Upper lobe of left lung (tissue), 6 donors: ENCODE measurements at regions not wholly inside any gene's neighbourhood (a gene's known extent, or its start where the extent isn't known, plus 50 kb on each side); places are given as distances from the start of the nearest gene placed in this dataset.

Experiments used
- ATAC-seq, 2 donors: fragments of 200-7000 bp; cut with Tn5 transposase; one replicate each; pipeline ENCODE4 v1.9.1; 2022; ENCODE audit warnings: mild to moderate bottlenecking in 2 of 2, moderate library complexity in 2 of 2; ENCODE audit not compliant: low FRiP score in 2 of 2
- DNase-seq, 2 donors: peaks; one replicate each; pipeline ENCODE4 v3.0.0-alpha.2; 2019 to 2020
- H3K27ac ChIP-seq, 4 donors: fragments of 200-600 bp; sonication (generic); one replicate each; pipeline ENCODE4 v1.5.1; 2016 to 2019
- H3K27me3 ChIP-seq, 4 donors: fragments of 200-600 bp; sonication (generic); one replicate each; pipeline ENCODE4 v1.5.1; 2017 to 2019
- H3K36me3 ChIP-seq, 4 donors: fragments of 200-600 bp; sonication (generic); one replicate each; pipeline ENCODE4 v1.5.1; 2016 to 2019
- H3K4me1 ChIP-seq, 4 donors: fragments of 200-600 bp; sonication (generic); one replicate each; pipeline ENCODE4 v1.5.1; 2018 to 2019
- H3K4me3 ChIP-seq, 4 donors: fragments of 200-600 bp; sonication (generic); one replicate each; pipeline ENCODE4 v1.5.1; 2017 to 2019; ENCODE audit warnings: mild to moderate bottlenecking in 2 of 4, moderate library complexity in 1 of 4
- H3K9me3 ChIP-seq, 4 donors: fragments of 200-600 bp; sonication (generic); one replicate each; pipeline ENCODE4 v1.5.1; 2018 to 2019
- EP300 ChIP-seq, 4 donors: sonication (generic); formaldehyde crosslinking; IDR thresholded peaks; one replicate each; pipeline ENCODE4 v1.5.1; 2017; ENCODE audit warnings: antibody characterized with exemption in 4 of 4, control low read depth in 2 of 4
- POLR2A ChIP-seq, 4 donors: fragments of 450-650 bp; IDR thresholded peaks; one replicate each; pipeline ENCODE4 v1.5.1; 2016 to 2017; ENCODE audit warnings: antibody characterized with exemption in 4 of 4, mild to moderate bottlenecking in 2 of 4
- POLR2AphosphoS5 ChIP-seq, 2 donors: sonication (generic); formaldehyde crosslinking; IDR thresholded peaks; one replicate each; pipeline ENCODE4 v1.5.1; 2017; ENCODE audit warnings: antibody characterized with exemption in 2 of 2
- WGBS, 2 donors: methylation state at CpG; one replicate each; pipeline ENCODE4 v1.1.5; 2017 to 2018; 5-methylcytosine and 5-hydroxymethylcytosine counted together
- TF ChIP-seq, protein P1 (sequence below), 6 experiments: fragments of 450-650 bp in 4 of 6; fragments of 200-600 bp in 2 of 6; sonication (generic) in 2 of 6; IDR thresholded peaks; one replicate each; pipeline ENCODE4 v1.5.1; 2016 to 2019; ENCODE audit warnings: antibody characterized with exemption in 6 of 6
- donor health status: DM: no; HTN: no; CAD: no; lungs with moderate emphysema.
- donor health status: DM: no; HTN: yes; CAD: no; lungs with severe emphysema.

DNA sequence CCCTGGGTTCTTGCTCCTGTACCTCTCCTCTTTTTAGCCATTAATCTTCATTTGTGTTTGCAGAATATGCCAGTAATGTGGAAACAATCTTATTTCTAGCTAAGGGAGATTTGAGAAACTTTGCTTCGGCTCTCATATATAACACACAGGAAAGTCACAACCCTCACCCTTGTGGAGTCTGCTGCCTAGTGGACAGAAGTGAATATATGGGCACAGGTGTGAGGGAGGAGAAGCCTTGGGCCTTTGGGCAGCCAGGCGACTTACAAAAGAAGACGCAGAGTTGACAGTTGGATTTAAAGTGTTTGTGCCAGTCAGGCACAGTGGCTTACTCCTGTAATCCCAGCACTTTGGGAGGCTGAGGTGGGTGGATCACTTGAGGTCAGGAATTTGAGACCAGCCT lies 181.8 kb upstream of the TBL1XR1 start:
- Histone ChIP-seq H3K36me3 (no peaks in the 10 kb centered on the region), H3K9me3 (peaks cover 0 to 8% (median 2%) of the 10 kb centered on the region in 4 donors), H3K4me3 (no peak overlapping the region), H3K4me1 (no peaks in the 10 kb centered on the region), H3K27me3 (no peaks in the 10 kb centered on the region), H3K27ac (no peak overlapping the region)
- ATAC-seq (no peak), DNase-seq (no peak)
- TF ChIP-seq, protein P1, sequence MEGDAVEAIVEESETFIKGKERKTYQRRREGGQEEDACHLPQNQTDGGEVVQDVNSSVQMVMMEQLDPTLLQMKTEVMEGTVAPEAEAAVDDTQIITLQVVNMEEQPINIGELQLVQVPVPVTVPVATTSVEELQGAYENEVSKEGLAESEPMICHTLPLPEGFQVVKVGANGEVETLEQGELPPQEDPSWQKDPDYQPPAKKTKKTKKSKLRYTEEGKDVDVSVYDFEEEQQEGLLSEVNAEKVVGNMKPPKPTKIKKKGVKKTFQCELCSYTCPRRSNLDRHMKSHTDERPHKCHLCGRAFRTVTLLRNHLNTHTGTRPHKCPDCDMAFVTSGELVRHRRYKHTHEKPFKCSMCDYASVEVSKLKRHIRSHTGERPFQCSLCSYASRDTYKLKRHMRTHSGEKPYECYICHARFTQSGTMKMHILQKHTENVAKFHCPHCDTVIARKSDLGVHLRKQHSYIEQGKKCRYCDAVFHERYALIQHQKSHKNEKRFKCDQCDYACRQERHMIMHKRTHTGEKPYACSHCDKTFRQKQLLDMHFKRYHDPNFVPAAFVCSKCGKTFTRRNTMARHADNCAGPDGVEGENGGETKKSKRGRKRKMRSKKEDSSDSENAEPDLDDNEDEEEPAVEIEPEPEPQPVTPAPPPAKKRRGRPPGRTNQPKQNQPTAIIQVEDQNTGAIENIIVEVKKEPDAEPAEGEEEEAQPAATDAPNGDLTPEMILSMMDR (IDR thresholded peaks at IDR 0.05) = no peak
- TF ChIP-seq EP300 (IDR thresholded peaks at IDR 0.05) = no peak
- no peak for TF ChIP-seq POLR2A (IDR thresholded peaks at IDR 0.05)
- no peak for TF ChIP-seq POLR2AphosphoS5 (IDR thresholded peaks at IDR 0.05)
- 82 to 92% methylated on average over 3 of the region's 3 CpGs for WGBS, 2 donors

- Histone ChIP-seq H3K9me3 (peaks cover 0 to 8% (median 2%) of the 10 kb centered on the region in 4 donors), H3K4me3 (no peak overlapping the region), H3K36me3 (no peaks in the 10 kb centered on the region), H3K27me3 (no peaks in the 10 kb centered on the region), H3K4me1 (no peaks in the 10 kb centered on the region), H3K27ac (no peak overlapping the region)
- ATAC-seq = no peak
- DNase-seq = no peak
- TF ChIP-seq, protein P1 (IDR thresholded peaks at IDR 0.05) = no peak
- TF ChIP-seq POLR2AphosphoS5 (IDR thresholded peaks at IDR 0.05) (no peak), POLR2A (IDR thresholded peaks at IDR 0.05) (no peak), EP300 (IDR thresholded peaks at IDR 0.05) (no peak)
These were observed 183.8 kb upstream of the TBL1XR1 start for GRCh38 chr3:177381070-177381469.

DNA sequence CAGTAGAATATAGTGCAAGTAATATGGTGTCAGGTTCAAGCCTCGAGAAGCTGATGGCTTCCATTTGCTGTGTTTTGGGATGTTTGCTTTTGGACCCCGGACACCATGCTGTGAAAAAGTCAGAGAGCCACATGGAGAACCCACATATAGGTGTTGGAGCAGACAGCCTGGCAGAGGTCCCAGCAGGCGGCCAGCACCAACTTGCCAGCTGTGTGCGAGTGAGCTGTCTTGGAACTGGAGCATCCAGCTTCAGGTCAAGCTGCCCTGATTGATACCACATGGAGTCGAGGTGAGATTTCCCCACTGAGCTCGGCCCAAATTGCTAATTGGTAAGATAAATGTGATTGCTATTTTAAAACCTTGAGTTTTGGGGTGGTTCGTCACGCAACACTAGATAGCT lies 185.7 kb upstream of the TBL1XR1 start:
- no peak for TF ChIP-seq POLR2AphosphoS5 (IDR thresholded peaks at IDR 0.05)
- TF ChIP-seq POLR2A (IDR thresholded peaks at IDR 0.05) = no peak
- no peak for TF ChIP-seq EP300 (IDR thresholded peaks at IDR 0.05)
- TF ChIP-seq, protein P1 (IDR thresholded peaks at IDR 0.05) = no peak
- Histone ChIP-seq H3K36me3 (no peaks in the 10 kb centered on the region), H3K9me3 (peaks cover 0 to 8% (median 2%) of the 10 kb centered on the region in 4 donors), H3K4me1 (no peaks in the 10 kb centered on the region), H3K27me3 (no peaks in the 10 kb centered on the region), H3K4me3 (no peak overlapping the region), H3K27ac (no peak overlapping the region)
- no peak for DNase-seq
- ATAC-seq = no peak
- 77 to 82% methylated on average over 6 to 8 of the region's 8 CpGs for WGBS, 2 donors

- 87 to 91% methylated on average over 2 of the region's 2 CpGs for WGBS, 2 donors
- no peaks in the 10 kb centered on the region for H3K36me3 ChIP-seq
- ATAC-seq (no peak), DNase-seq (no peak)
- no peaks in the 10 kb centered on the region for H3K4me1 ChIP-seq
- no peak overlapping the region for H3K27ac ChIP-seq
- H3K27me3 ChIP-seq = no peaks in the 10 kb centered on the region
- no peak for TF ChIP-seq POLR2A (IDR thresholded peaks at IDR 0.05)
- TF ChIP-seq, protein P1 (IDR thresholded peaks at IDR 0.05) = no peak
- peaks cover 0 to 8% (median 2%) of the 10 kb centered on the region in 4 donors for H3K9me3 ChIP-seq
- no peak overlapping the region for H3K4me3 ChIP-seq
These were observed 187.9 kb upstream of the TBL1XR1 start for GRCh38 chr3:177385186-177385585.

DNA sequence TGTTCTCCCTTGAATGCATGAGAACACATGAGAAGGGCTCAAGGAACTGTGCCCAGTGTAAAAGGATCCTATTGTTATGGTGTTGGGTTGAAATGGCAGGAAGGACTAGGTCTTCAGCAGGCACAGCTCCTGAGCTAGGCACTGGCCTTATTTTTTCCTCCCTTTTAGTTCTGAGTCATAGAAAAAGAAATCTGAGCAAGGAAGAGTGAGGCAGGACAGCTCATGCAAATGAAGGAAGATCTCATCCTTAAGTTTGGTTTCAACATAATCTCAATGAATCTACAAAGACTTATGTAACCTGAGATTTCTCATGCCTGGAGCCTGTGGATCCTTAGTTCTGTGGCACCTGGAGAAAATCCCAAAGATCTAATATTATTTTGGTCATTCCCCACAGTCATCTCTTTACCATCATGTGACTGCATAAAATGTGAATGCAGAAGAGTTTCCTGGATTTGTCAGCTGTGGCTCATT lies 188.6 kb upstream of the TBL1XR1 start:
- no peak for TF ChIP-seq POLR2AphosphoS5 (IDR thresholded peaks at IDR 0.05)
- no peak for TF ChIP-seq POLR2A (IDR thresholded peaks at IDR 0.05)
- Histone ChIP-seq H3K27me3 (no peaks in the 10 kb centered on the region), H3K36me3 (no peaks in the 10 kb centered on the region), H3K4me3 (no peak overlapping the region), H3K9me3 (peaks cover 0 to 3% (median under 1%) of the 10 kb centered on the region in 4 donors), H3K4me1 (no peaks in the 10 kb centered on the region), H3K27ac (no peak overlapping the region)
- peak in 1 of 2 donors; percentile 55 for ATAC-seq
- DNase-seq = no peak
